Liver (tissue), 8 donors: ENCODE measurements at regions not wholly inside any gene's neighbourhood (a gene's known extent, or its start where the extent isn't known, plus 50 kb on each side); places are given as distances from the start of the nearest gene placed in this dataset.

Source experiments
- DNase-seq: peaks from one replicate; pipeline ENCODE4 v3.0.0-alpha.2; 2017; ENCODE audit warnings: low spot score
- H3K27ac ChIP-seq, 2 donors: one replicate each; pipeline ENCODE4 v1.7.0; 2013; ENCODE audit warnings: inconsistent platforms in 2 of 2, low read length in 2 of 2, control low read depth in 1 of 2, low read depth in 1 of 2, mild to moderate bottlenecking in 1 of 2
- H3K27me3 ChIP-seq, 4 donors: one replicate each; pipeline versions ENCODE4 v1.6.1 to v1.7.0; 2013; ENCODE audit warnings: low read length in 3 of 4, inconsistent platforms in 1 of 4, mild to moderate bottlenecking in 1 of 4, moderate library complexity in 1 of 4; ENCODE audit not compliant: control insufficient read depth in 4 of 4, insufficient read depth in 4 of 4
- H3K36me3 ChIP-seq, 4 donors: one replicate each; pipeline versions ENCODE4 v1.6.1 to v1.7.0; 2013; ENCODE audit warnings: low read length in 3 of 4, mild to moderate bottlenecking in 3 of 4, low read depth in 1 of 4, moderate library complexity in 1 of 4; ENCODE audit not compliant: control insufficient read depth in 4 of 4, insufficient read depth in 3 of 4
- H3K4me1 ChIP-seq, 4 donors: one replicate each; pipeline versions ENCODE4 v1.6.1 to v1.7.0; 2013; ENCODE audit warnings: low read length in 3 of 4, mild to moderate bottlenecking in 3 of 4, moderate library complexity in 1 of 4; ENCODE audit not compliant: control insufficient read depth in 4 of 4, insufficient read depth in 4 of 4
- H3K4me3 ChIP-seq, 3 donors: one replicate each; pipeline versions ENCODE4 v1.6.1 to v1.7.0; 2013; ENCODE audit warnings: low read length in 3 of 3, control low read depth in 1 of 3, low read depth in 1 of 3, mild to moderate bottlenecking in 1 of 3
- H3K9ac ChIP-seq, 2 donors: one replicate each; pipeline ENCODE4 v1.7.0; 2013; ENCODE audit warnings: low read length in 2 of 2, mild to moderate bottlenecking in 2 of 2, moderate library complexity in 2 of 2, control low read depth in 1 of 2, low read depth in 1 of 2
- H3K9me3 ChIP-seq, 4 donors: one replicate each; pipeline versions ENCODE4 v1.6.1 to v1.7.0; 2013; ENCODE audit warnings: low read length in 3 of 4; ENCODE audit not compliant: control insufficient read depth in 4 of 4
- EGR1 ChIP-seq, 2 donors: IDR thresholded peaks; 2 replicates each; pipeline ENCODE4 v1.6.1; 2016 to 2018; ENCODE audit warnings: antibody characterized with exemption in 2 of 2, low read depth in 2 of 2
- FOXA1 ChIP-seq: IDR thresholded peaks from 2 replicates; pipeline ENCODE4 v1.6.1; 2016; ENCODE audit warnings: antibody characterized with exemption
- FOXA2 ChIP-seq: IDR thresholded peaks from 2 replicates; pipeline ENCODE4 v1.6.1; 2016; ENCODE audit warnings: antibody characterized with exemption
- GABPA ChIP-seq, 2 donors: IDR thresholded peaks in 1 of 2; conservative IDR thresholded peaks in 1 of 2; 2 replicates each; pipeline ENCODE4 v1.6.1; 2016; ENCODE audit warnings: antibody characterized with exemption in 2 of 2, mild to moderate bottlenecking in 1 of 2, moderate library complexity in 1 of 2
- HNF4A ChIP-seq, 2 donors: conservative IDR thresholded peaks; 2 replicates each; pipeline ENCODE4 v1.6.1; 2016; ENCODE audit warnings: antibody characterized with exemption in 2 of 2, mild to moderate bottlenecking in 2 of 2
- HNF4G ChIP-seq: IDR thresholded peaks from 2 replicates; pipeline ENCODE4 v1.6.1; 2016; ENCODE audit warnings: antibody characterized with exemption
- JUND ChIP-seq, 2 donors: IDR thresholded peaks; 2 replicates each; pipeline ENCODE4 v1.6.1; 2016; ENCODE audit warnings: antibody characterized with exemption in 2 of 2
- NR2F2 ChIP-seq: IDR thresholded peaks from 2 replicates; pipeline ENCODE4 v1.6.1; 2016; ENCODE audit warnings: antibody characterized with exemption
- RAD21 ChIP-seq, 2 donors: IDR thresholded peaks; 2 replicates each; pipeline ENCODE4 v1.6.1; 2016; ENCODE audit warnings: antibody characterized with exemption in 2 of 2, mild to moderate bottlenecking in 2 of 2
- SP1 ChIP-seq: IDR thresholded peaks from 2 replicates; pipeline ENCODE4 v1.6.1; 2018; ENCODE audit warnings: antibody characterized with exemption, mild to moderate bottlenecking
- YY1 ChIP-seq: IDR thresholded peaks from 2 replicates; pipeline ENCODE4 v1.6.1; 2016; ENCODE audit warnings: antibody characterized with exemption, mild to moderate bottlenecking
- WGBS: extraction: QIAGEN DNeasy Blood & Tissue Kit; methylation state at CpG from one replicate; pipeline ENCODE4 v1.1.7; 2013; 5-methylcytosine and 5-hydroxymethylcytosine counted together
- TF ChIP-seq, protein P1 (sequence below): fragments of 150-350 bp; IDR thresholded peaks from 2 replicates; pipeline ENCODE4 v1.5.1; 2017; ENCODE audit warnings: improper control_type of control experiment, low read depth, low read length; ENCODE audit not compliant: missing input control
- TF ChIP-seq, protein P2 (sequence below): IDR thresholded peaks from 2 replicates; pipeline ENCODE4 v1.6.1; 2016; ENCODE audit warnings: antibody characterized with exemption
- TF ChIP-seq, protein P3 (sequence below): IDR thresholded peaks from 2 replicates; pipeline ENCODE4 v1.6.1; 2016; ENCODE audit warnings: antibody characterized with exemption
- TF ChIP-seq, protein P4 (sequence below): IDR thresholded peaks from 2 replicates; pipeline ENCODE4 v1.6.1; 2016; ENCODE audit warnings: antibody characterized with exemption, mild to moderate bottlenecking
- donor health status: healthy.
- donor health status: healthy.
- donor health status: healthy.
- donor health status: healthy.
- donor health status: healthy.

DNA sequence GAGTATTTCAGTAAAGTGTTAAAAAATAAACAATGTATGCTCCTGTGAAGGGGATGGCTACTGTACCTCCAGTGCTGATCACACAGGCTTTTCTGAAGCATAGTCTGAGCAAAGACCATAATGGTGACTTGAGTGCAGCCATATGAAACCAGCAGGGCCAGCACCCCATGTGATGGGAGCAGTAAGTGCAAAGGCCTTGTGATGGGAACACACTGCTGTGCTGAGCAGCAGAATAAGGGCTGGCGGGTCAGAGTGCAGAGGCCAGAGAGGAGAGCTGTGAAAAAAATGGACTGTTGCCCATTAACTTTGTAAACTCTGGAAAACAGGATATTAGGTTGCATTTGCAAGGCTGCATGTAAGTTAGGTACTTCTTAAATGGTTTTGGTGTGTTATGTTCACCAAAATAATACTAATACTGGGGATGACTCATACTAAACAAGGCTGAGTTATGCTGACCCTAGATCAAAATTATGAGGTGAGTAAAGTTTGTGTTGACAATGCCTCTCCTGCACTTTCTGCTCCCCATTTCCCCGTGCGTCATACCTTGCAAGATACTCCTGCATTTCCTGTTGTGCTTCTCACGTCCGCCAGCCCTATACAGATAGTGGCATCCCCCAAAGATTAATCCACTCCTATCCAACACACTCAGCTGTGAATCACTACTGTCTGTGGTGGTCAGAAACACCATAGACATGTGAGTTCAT lies 67.0 kb upstream of the FAM9A start (continued):
- TF ChIP-seq SP1 (peak; percentile 58), YY1 (peak; percentile 69), HNF4A (conservative IDR thresholded peaks at IDR 0.05) (peak; percentile 79 to 87)

DNA sequence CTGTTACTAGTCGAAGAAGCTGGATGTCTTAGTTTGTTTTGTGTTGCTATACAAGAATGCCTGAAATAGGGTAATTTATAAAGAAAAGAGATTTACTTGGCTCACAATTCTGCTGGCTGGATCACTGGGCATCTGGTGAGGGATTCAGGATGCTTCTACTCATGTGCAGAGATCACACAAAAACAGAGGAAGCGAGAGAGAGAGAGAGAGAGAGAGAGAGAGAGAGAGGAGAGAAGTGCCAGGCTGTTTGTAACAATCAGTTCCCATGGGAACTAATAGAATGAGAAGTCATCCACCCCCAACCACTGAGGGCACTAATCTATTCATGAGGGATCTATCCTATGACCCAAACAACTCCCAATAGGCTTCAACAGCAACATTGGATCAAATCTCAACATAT lies 66.2 kb upstream of the FAM9A start:
- 95% methylated on average over 2 of the region's 2 CpGs for WGBS
- H3K9me3 ChIP-seq: no peaks in the 10 kb centered on the region
- H3K4me1 ChIP-seq: peaks cover 0 to 12% (median 11%) of the 10 kb centered on the region in 4 donors
- no peak for TF ChIP-seq HNF4G
- TF ChIP-seq, protein P1, sequence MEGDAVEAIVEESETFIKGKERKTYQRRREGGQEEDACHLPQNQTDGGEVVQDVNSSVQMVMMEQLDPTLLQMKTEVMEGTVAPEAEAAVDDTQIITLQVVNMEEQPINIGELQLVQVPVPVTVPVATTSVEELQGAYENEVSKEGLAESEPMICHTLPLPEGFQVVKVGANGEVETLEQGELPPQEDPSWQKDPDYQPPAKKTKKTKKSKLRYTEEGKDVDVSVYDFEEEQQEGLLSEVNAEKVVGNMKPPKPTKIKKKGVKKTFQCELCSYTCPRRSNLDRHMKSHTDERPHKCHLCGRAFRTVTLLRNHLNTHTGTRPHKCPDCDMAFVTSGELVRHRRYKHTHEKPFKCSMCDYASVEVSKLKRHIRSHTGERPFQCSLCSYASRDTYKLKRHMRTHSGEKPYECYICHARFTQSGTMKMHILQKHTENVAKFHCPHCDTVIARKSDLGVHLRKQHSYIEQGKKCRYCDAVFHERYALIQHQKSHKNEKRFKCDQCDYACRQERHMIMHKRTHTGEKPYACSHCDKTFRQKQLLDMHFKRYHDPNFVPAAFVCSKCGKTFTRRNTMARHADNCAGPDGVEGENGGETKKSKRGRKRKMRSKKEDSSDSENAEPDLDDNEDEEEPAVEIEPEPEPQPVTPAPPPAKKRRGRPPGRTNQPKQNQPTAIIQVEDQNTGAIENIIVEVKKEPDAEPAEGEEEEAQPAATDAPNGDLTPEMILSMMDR: no peak
- no peak for TF ChIP-seq SP1
- TF ChIP-seq, protein P2, sequence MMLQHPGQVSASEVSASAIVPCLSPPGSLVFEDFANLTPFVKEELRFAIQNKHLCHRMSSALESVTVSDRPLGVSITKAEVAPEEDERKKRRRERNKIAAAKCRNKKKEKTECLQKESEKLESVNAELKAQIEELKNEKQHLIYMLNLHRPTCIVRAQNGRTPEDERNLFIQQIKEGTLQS: no peak
- no peak for TF ChIP-seq FOXA1
- H3K27me3 ChIP-seq: no peaks in the 10 kb centered on the region
- H3K4me3 ChIP-seq: no peak overlapping the region
- no peak for DNase-seq
- peak overlapping the region in 1 of 2 donors; percentile 75 for H3K27ac ChIP-seq
- no peak overlapping the region for H3K9ac ChIP-seq
- no peaks in the 10 kb centered on the region for H3K36me3 ChIP-seq

DNA sequence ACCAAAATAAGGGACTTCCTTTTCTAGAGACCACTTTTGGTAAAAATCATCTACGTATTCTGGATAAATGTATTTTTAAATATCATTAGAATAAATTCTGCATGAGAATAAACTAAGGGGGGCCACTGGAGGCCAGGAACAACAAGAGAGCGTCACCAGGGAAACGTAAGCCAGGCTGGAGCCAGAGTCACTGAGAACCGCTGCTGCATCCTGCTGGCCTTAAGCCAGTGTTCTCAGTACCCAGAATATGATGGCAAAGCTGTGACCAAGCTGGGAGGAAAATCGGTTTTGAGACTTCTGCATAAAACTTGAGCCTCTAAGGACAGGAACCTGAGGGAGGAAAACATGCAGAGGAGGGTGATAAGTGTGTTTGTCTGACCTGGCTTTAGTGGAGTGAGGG lies 63.0 kb upstream of the FAM9A start:
- H3K36me3 ChIP-seq: no peaks in the 10 kb centered on the region
- H3K4me1 ChIP-seq: peaks cover 0 to 12% (median 11%) of the 10 kb centered on the region in 4 donors
- H3K27me3 ChIP-seq: no peaks in the 10 kb centered on the region
- H3K4me3 ChIP-seq: no peak overlapping the region
- no peak overlapping the region for H3K9ac ChIP-seq
- WGBS: 68% methylated on average over 5 of the region's 5 CpGs
- TF ChIP-seq, protein P3, sequence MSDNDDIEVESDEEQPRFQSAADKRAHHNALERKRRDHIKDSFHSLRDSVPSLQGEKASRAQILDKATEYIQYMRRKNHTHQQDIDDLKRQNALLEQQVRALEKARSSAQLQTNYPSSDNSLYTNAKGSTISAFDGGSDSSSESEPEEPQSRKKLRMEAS: no peak
- no peak for TF ChIP-seq FOXA2
- no peak for TF ChIP-seq GABPA (IDR thresholded peaks at IDR 0.05 in 1 of 2, conservative IDR thresholded peaks at IDR 0.05 in 1 of 2)
- no peak for TF ChIP-seq NR2F2
- TF ChIP-seq RAD21 (IDR thresholded peaks at IDR 0.05): no peak
- TF ChIP-seq, protein P2: no peak
- no peak for TF ChIP-seq YY1
- TF ChIP-seq, protein P4, sequence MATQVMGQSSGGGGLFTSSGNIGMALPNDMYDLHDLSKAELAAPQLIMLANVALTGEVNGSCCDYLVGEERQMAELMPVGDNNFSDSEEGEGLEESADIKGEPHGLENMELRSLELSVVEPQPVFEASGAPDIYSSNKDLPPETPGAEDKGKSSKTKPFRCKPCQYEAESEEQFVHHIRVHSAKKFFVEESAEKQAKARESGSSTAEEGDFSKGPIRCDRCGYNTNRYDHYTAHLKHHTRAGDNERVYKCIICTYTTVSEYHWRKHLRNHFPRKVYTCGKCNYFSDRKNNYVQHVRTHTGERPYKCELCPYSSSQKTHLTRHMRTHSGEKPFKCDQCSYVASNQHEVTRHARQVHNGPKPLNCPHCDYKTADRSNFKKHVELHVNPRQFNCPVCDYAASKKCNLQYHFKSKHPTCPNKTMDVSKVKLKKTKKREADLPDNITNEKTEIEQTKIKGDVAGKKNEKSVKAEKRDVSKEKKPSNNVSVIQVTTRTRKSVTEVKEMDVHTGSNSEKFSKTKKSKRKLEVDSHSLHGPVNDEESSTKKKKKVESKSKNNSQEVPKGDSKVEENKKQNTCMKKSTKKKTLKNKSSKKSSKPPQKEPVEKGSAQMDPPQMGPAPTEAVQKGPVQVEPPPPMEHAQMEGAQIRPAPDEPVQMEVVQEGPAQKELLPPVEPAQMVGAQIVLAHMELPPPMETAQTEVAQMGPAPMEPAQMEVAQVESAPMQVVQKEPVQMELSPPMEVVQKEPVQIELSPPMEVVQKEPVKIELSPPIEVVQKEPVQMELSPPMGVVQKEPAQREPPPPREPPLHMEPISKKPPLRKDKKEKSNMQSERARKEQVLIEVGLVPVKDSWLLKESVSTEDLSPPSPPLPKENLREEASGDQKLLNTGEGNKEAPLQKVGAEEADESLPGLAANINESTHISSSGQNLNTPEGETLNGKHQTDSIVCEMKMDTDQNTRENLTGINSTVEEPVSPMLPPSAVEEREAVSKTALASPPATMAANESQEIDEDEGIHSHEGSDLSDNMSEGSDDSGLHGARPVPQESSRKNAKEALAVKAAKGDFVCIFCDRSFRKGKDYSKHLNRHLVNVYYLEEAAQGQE: no peak
- TF ChIP-seq EGR1 (IDR thresholded peaks at IDR 0.05; ENCODE audit: low read depth in 2 of 2): no peak
- TF ChIP-seq HNF4A (conservative IDR thresholded peaks at IDR 0.05): no peak
- TF ChIP-seq, protein P1: no peak
- no peak for TF ChIP-seq JUND (IDR thresholded peaks at IDR 0.05)
- DNase-seq: no peak
- H3K9me3 ChIP-seq: no peaks in the 10 kb centered on the region
- no peak overlapping the region for H3K27ac ChIP-seq
